PC-9 (cell line): ENCODE measurements at regions not wholly inside any gene's neighbourhood (a gene's known extent, or its start where the extent isn't known, plus 50 kb on each side); places are given as distances from the start of the nearest gene placed in this dataset.

ENCODE experiments used
- BruUV-seq: library from RNA; stranded (reverse); fragments of 400-500 nt; replicated peaks from 2 replicates; lab custom pipeline; 2021; lab: Mats Ljungman, UMichigan
- CTCF ChIA-PET: fragments of 300-600 bp; sonication (Branson Sonifier 250); formaldehyde crosslinking; loops from one replicate; lab custom pipeline; 2022; ENCODE audit warnings: antibody characterized with exemption; lab: Charles Lee
- POLR2A ChIA-PET: fragments of 300-600 bp; sonication (Branson Sonifier 250); formaldehyde crosslinking; loops from one replicate; lab custom pipeline; 2022; ENCODE audit warnings: antibody characterized with exemption; ENCODE audit not compliant: unreplicated experiment; lab: Charles Lee
- DNase-seq, 2 experiments: peaks; one replicate each; pipeline versions ENCODE4 v3.0.0 to v3.0.0-alpha.2; 2015 to 2022; ENCODE audit warnings: mixed read lengths in 1 of 2
- H2AFZ ChIP-seq: fragments of 200-600 bp; sonication (generic); 2 replicates; pipeline ENCODE4 v1.8.1; 2017; ENCODE audit warnings: antibody characterized with exemption
- H3F3A ChIP-seq: fragments of 200-600 bp; sonication (generic); 2 replicates; pipeline ENCODE4 v1.8.1; 2017; ENCODE audit warnings: antibody characterized with exemption, mild to moderate bottlenecking, low read depth; ENCODE audit not compliant: insufficient read depth
- H3K27ac ChIP-seq: fragments of 200-600 bp; sonication (generic); 2 replicates; pipeline ENCODE4 v1.6.1; 2016; ENCODE audit warnings: mixed run types
- H3K27me3 ChIP-seq: fragments of 200-600 bp; sonication (generic); 2 replicates; pipeline ENCODE4 v1.6.1; 2016; ENCODE audit warnings: low read depth, mixed run types; ENCODE audit not compliant: insufficient read depth
- H3K36me3 ChIP-seq: fragments of 200-600 bp; sonication (generic); 2 replicates; pipeline ENCODE4 v1.6.1; 2016; ENCODE audit warnings: low read depth, mixed run types
- H3K4me1 ChIP-seq: fragments of 200-600 bp; sonication (generic); replicated peaks from 2 replicates; pipeline ENCODE4 v1.6.1; 2016; ENCODE audit warnings: mixed run types; ENCODE audit not compliant: insufficient read depth
- H3K4me2 ChIP-seq: fragments of 200-600 bp; sonication (generic); 2 replicates; pipeline ENCODE4 v1.6.1; 2017; ENCODE audit warnings: mixed run types
- H3K4me3 ChIP-seq: fragments of 200-600 bp; sonication (generic); 2 replicates; pipeline ENCODE4 v1.6.1; 2016; ENCODE audit warnings: mixed run types
- H3K79me2 ChIP-seq: fragments of 200-600 bp; sonication (generic); 2 replicates; pipeline ENCODE4 v1.6.1; 2017; ENCODE audit warnings: low read depth, mixed run types
- H3K9me2 ChIP-seq: fragments of 200-600 bp; sonication (generic); 2 replicates; pipeline ENCODE4 v1.8.1; 2017; ENCODE audit warnings: mild to moderate bottlenecking; ENCODE audit not compliant: insufficient read depth
- H3K9me3 ChIP-seq: fragments of 200-600 bp; sonication (generic); 2 replicates; pipeline ENCODE4 v1.8.1; 2016; ENCODE audit warnings: low read depth; ENCODE audit not compliant: insufficient read depth
- H4K20me1 ChIP-seq: fragments of 200-600 bp; sonication (generic); 2 replicates; pipeline ENCODE4 v1.8.1; 2017; ENCODE audit not compliant: insufficient read depth
- CTCF ChIP-seq: fragments of 200-600 bp; sonication (generic); conservative IDR thresholded peaks from 2 replicates; pipeline ENCODE4 v1.6.1; 2017; ENCODE audit warnings: mixed run types, antibody characterized with exemption, mild to moderate bottlenecking, moderate library complexity
- EZH2 ChIP-seq: fragments of 200-600 bp; sonication (generic); IDR thresholded peaks from 2 replicates; pipeline ENCODE4 v1.8.0; 2017; ENCODE audit warnings: antibody characterized with exemption, low read depth
- intact Hi-C: fragments of 100-400 bp; cut with micrococcal nuclease; formaldehyde crosslinking; loops from one replicate; pipeline ENCODE4 v1.10.0; 2022; ENCODE audit not compliant: unreplicated experiment

DNA sequence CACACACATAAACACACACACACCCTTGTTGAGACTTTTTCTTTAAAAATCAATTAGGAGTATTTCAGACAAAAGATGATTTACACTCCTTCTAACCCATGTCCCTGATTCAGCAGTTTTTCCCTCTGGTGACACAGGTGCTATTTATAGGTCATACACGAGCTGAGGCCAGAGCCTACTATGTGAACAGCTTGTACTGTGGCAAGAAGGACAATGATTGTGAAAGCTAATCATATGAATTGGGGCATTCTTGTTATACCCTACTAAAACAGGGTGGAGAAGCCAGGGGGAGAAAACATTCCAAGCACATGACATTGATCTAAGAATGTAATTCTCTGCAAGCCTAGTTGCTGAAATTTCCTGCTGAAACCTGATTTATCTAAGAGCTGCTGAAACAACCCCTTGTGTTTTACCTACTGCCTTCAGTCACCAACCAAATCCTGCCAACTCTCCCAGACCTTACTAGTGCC is 60.3 kb downstream of the XCL1 start:
- peaks cover 17% of the 10 kb centered on the region for H3K4me1 ChIP-seq
- TF ChIP-seq CTCF: no peak
- no peak for TF ChIP-seq EZH2
- H2AFZ ChIP-seq: no peak overlapping the region
- ChIA-PET CTCF (interaction anchor here (0.5 to 1.4 kb wide), 3 partner anchors 294 to 711 kb away, joined by 4 to 6 read pairs (median 6); no protein-coding TSS in a partner anchor), POLR2A (interaction anchor here (0.6 to 0.9 kb wide), 3 partner anchors 73 to 471 kb away, joined by 4 to 13 read pairs (median 5); no protein-coding TSS in a partner anchor)
- peak; percentile 7 to 83 for DNase-seq
- BruUV-seq: no TSS peak
- H3K79me2 ChIP-seq: no peaks in the 10 kb centered on the region
- no peaks in the 10 kb centered on the region; the same call in 1 of the 2 replicates for H3K9me2 ChIP-seq
- H3K27me3 ChIP-seq: no peaks in the 10 kb centered on the region
- no peaks in the 10 kb centered on the region for H3K36me3 ChIP-seq
- no peaks in the 10 kb centered on the region; the same call in 1 of the 2 replicates for H3F3A ChIP-seq
- no peak overlapping the region for H3K4me3 ChIP-seq
- H3K4me2 ChIP-seq: peak overlapping the region; percentile 2
- intact Hi-C loops: no loop called here
- H3K27ac ChIP-seq: peak overlapping the region; percentile 63
- H3K9me3 ChIP-seq: no peaks in the 10 kb centered on the region
- H4K20me1 ChIP-seq: no peaks in the 10 kb centered on the region

DNA sequence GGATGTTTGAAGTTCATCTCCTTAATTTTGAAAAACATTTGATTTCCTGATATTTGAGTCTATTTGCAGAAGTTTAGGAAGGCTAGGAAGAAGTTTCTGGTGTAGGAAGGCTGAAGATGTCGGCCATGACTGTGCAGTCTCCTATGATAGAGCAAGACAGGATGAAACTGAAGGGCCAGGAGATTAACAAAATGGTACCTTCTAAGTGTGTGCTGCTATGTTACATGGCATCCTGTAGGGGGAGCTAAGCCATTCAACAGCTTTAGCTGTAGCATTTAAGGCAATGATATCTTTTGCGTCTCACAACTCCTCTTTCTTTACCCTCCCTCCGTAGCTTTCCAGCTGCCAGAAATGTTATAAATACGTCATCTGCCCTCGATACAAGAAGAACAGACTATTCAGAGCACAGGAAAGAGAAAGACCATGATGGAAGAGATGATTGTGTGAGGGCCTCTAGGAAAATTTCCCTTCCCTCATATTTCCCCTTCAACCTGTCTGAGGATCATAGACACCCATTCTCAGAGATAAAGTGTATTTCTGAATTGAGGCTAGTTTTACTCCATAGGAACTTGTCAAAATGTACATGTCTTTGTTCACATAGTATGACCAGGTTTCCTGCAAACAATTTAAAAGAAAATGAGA is 61.1 kb downstream of the XCL1 start:
- H3K4me3 ChIP-seq: no peak overlapping the region
- no peak overlapping the region for H2AFZ ChIP-seq
- peaks cover 17% of the 10 kb centered on the region for H3K4me1 ChIP-seq
- no peaks in the 10 kb centered on the region; the same call in 1 of the 2 replicates for H3K9me2 ChIP-seq
- BruUV-seq: no TSS peak
- H3F3A ChIP-seq: no peaks in the 10 kb centered on the region; the same call in 1 of the 2 replicates
- CTCF ChIA-PET: interaction anchor here (0.6 to 1.4 kb wide), 3 partner anchors 28 to 711 kb away, joined by 3 to 6 read pairs (median 3); no protein-coding TSS in a partner anchor
- no peaks in the 10 kb centered on the region for H3K36me3 ChIP-seq
- H3K4me2 ChIP-seq: peak overlapping the region; percentile 2; the same call in 1 of the 2 replicates
- POLR2A ChIA-PET: interaction anchor here (0.6 kb wide), 1 partner anchor 470 kb away, joined by 13 read pairs; no protein-coding TSS in a partner anchor
- H3K27ac ChIP-seq: peak overlapping the region; percentile 63
- H3K9me3 ChIP-seq: no peaks in the 10 kb centered on the region
- no peaks in the 10 kb centered on the region for H3K79me2 ChIP-seq
- no peaks in the 10 kb centered on the region for H4K20me1 ChIP-seq
- peak; percentile 68 for TF ChIP-seq CTCF
- no peak for TF ChIP-seq EZH2
- intact Hi-C loops: no loop called here
- H3K27me3 ChIP-seq: no peaks in the 10 kb centered on the region
- DNase-seq: no peak

GRCh38 chr1:168638884-168639283 is 62.5 kb downstream of the XCL1 start:
- Histone ChIP-seq H3K36me3 (no peaks in the 10 kb centered on the region), H3K4me1 (peaks cover 17% of the 10 kb centered on the region), H3F3A (no peaks in the 10 kb centered on the region; the same call in 1 of the 2 replicates), H3K4me2 (no peak overlapping the region), H2AFZ (no peak overlapping the region), H3K27me3 (no peaks in the 10 kb centered on the region), H3K9me3 (no peaks in the 10 kb centered on the region), H3K27ac (no peak overlapping the region), H4K20me1 (no peaks in the 10 kb centered on the region), H3K4me3 (no peak overlapping the region), H3K79me2 (no peaks in the 10 kb centered on the region), H3K9me2 (no peaks in the 10 kb centered on the region; the same call in 1 of the 2 replicates)
- no TSS peak for BruUV-seq
- POLR2A ChIA-PET: no interaction called here
- no peak for DNase-seq
- TF ChIP-seq CTCF: no peak
- TF ChIP-seq EZH2: no peak
- intact Hi-C loops: no loop called here
- CTCF ChIA-PET: no interaction called here
